ENCODE measurements at regions not wholly inside any gene's neighbourhood (a gene's known extent, or its start where the extent isn't known, plus 50 kb on each side); places are given as distances from the start of the nearest gene placed in this dataset.

- no peak for TF ChIP-seq CTCF (conservative IDR thresholded peaks at IDR 0.05; ENCODE audit: low read length)
- TF ChIP-seq EZH2phosphoT487 (IDR thresholded peaks at IDR 0.05; ENCODE audit: borderline replicate concordance): no peak
Observed at GRCh38 chr13:47213047-47213446, 316.2 kb upstream of the HTR2A start.

All from Loucy (cell line).